K562 (cell line): ENCODE measurements at regions not wholly inside any gene's neighbourhood (a gene's known extent, or its start where the extent isn't known, plus 50 kb on each side); places are given as distances from the start of the nearest gene placed in this dataset.

Source experiments
- ATAC-seq: fragments of 200-7000 bp; cut with Tn5 transposase; 3 replicates; pipeline ENCODE4 v1.9.1; 2020; ENCODE audit warnings: moderate library complexity
- BruUV-seq: library from RNA; stranded (reverse); fragments of 400-500 nt; replicated peaks from 2 replicates; lab custom pipeline; 2021; lab: Mats Ljungman, UMichigan
- CTCF ChIA-PET: fragments of 300-600 bp; formaldehyde crosslinking; extraction: SDS; loops from one replicate; lab custom pipeline; 2021; ENCODE audit warnings: low intra/inter-chr PET ratio; lab: Yijun Ruan, JAX
- POLR2A ChIA-PET: fragments of 300-600, 350-650 bp; sonication (Branson Sonifier 250); formaldehyde crosslinking; extraction: SDS; loops from one replicate; lab custom pipeline; 2021; ENCODE audit warnings: antibody characterized with exemption, inconsistent platforms; lab: Yijun Ruan, JAX
- DNase-seq, 4 experiments: peaks; one replicate each; pipeline versions ENCODE4 v3.0.0 to v3.0.0-alpha.2; 2011 to 2018; ENCODE audit warnings: low spot score in 3 of 4, mixed read lengths in 3 of 4; ENCODE audit errors: extremely low read depth in 1 of 4
- FAIRE-seq: peaks from 2 replicates; lab custom pipeline; 2011; peaks lifted over from hg19 to GRCh38; lab: Jason Lieb, UNC
- H2AFZ ChIP-seq: 2 replicates; pipeline ENCODE4 v1.6.0; 2011; ENCODE audit warnings: low read depth, low read length, control low read depth, inconsistent platforms
- H3K27ac ChIP-seq: fragments of 200-600 bp; 3 replicates; pipeline ENCODE4 v1.8.0; 2011; ENCODE audit warnings: low read depth, mild to moderate bottlenecking, control low read depth, inconsistent platforms, low read length, moderate library complexity, mixed read lengths; ENCODE audit errors: extremely low read depth
- H3K27me3 ChIP-seq, 2 experiments: fragments of 300-600 bp in 1 of 2; 2 replicates in 1 of 2; 3 replicates in 1 of 2; pipeline versions ENCODE4 v1.6.0 to v1.8.0; 2011; ENCODE audit warnings: inconsistent platforms in 2 of 2, low read length in 2 of 2, mild to moderate bottlenecking in 1 of 2, mixed read lengths in 1 of 2, moderate library complexity in 1 of 2; ENCODE audit not compliant: control insufficient read depth in 2 of 2, insufficient read depth in 2 of 2
- H3K36me3 ChIP-seq: fragments of 300-600 bp; 3 replicates; pipeline ENCODE4 v1.8.0; 2011; ENCODE audit warnings: mild to moderate bottlenecking, low read length, inconsistent platforms; ENCODE audit not compliant: control insufficient read depth, insufficient read depth
- H3K4me1 ChIP-seq, 2 experiments: fragments of 200-600 bp in 1 of 2; replicated peaks in 1 of 2; 2 replicates in 1 of 2; 3 replicates in 1 of 2; pipeline versions ENCODE4 v1.5.1 to v1.8.0; 2011; ENCODE audit warnings: inconsistent platforms in 2 of 2, low read length in 2 of 2, mild to moderate bottlenecking in 1 of 2, mixed read lengths in 1 of 2, moderate library complexity in 1 of 2; ENCODE audit not compliant: control insufficient read depth in 2 of 2, insufficient read depth in 2 of 2
- H3K4me2 ChIP-seq: 2 replicates; pipeline ENCODE4 v1.6.1; 2011; ENCODE audit warnings: low read length, control low read depth, inconsistent platforms, mixed read lengths; ENCODE audit not compliant: insufficient read depth
- H3K4me3 ChIP-seq: fragments of 200-600 bp; sonication (generic), shearing (Covaris generic); 2 replicates; pipeline ENCODE4 v1.5.1; 2016; ENCODE audit warnings: control low read depth, inconsistent platforms
- H3K79me2 ChIP-seq: fragments of 200-600 bp; 3 replicates; pipeline ENCODE4 v1.8.0; 2011; ENCODE audit warnings: low read length, inconsistent platforms; ENCODE audit not compliant: control insufficient read depth, insufficient read depth
- H3K9ac ChIP-seq, 2 experiments: 2 replicates each; pipeline versions ENCODE4 v1.6.0 to v1.6.1; 2011; ENCODE audit warnings: low read depth in 2 of 2, low read length in 2 of 2, control low read depth in 1 of 2, inconsistent platforms in 1 of 2, mild to moderate bottlenecking in 1 of 2, mixed read lengths in 1 of 2; ENCODE audit not compliant: insufficient read depth in 1 of 2
- H3K9me1 ChIP-seq: one replicate; pipeline ENCODE4 v1.6.0; 2011; ENCODE audit warnings: inconsistent platforms, mild to moderate bottlenecking, low read length, moderate library complexity; ENCODE audit not compliant: control insufficient read depth, insufficient read depth
- H3K9me3 ChIP-seq: replicated peaks from 2 replicates; pipeline ENCODE4 v1.5.1; 2011; ENCODE audit warnings: low read depth, low read length, inconsistent platforms; ENCODE audit not compliant: control insufficient read depth, insufficient read depth
- H4K20me1 ChIP-seq: replicated peaks from 2 replicates; pipeline ENCODE4 v1.6.1; 2011; ENCODE audit warnings: low read length, inconsistent platforms, mixed read lengths; ENCODE audit not compliant: control insufficient read depth, insufficient read depth
- FOXK2 ChIP-seq, 2 experiments: fragments of 450-650 bp; IDR thresholded peaks in 1 of 2; conservative IDR thresholded peaks in 1 of 2; 2 replicates each; pipeline ENCODE4 v1.6.1; 2016; ENCODE audit warnings: low read depth in 2 of 2, mild to moderate bottlenecking in 1 of 2
- KLF16 ChIP-seq: IDR thresholded peaks from 2 replicates; pipeline ENCODE4 v1.6.1; 2016; ENCODE audit warnings: antibody characterized with exemption
- RBM34 ChIP-seq: fragments of 200-400 bp; formaldehyde crosslinking; IDR thresholded peaks from 2 replicates; pipeline ENCODE4 v1.6.1; 2018; ENCODE audit warnings: low read length, borderline replicate concordance; ENCODE audit not compliant: insufficient read depth
- SLC30A9 ChIP-seq: fragments of 250-450 bp; sonication (Bioruptor Pico); IDR thresholded peaks from 2 replicates; pipeline ENCODE4 v1.8.0; 2022; ENCODE audit warnings: mild to moderate bottlenecking, moderate library complexity
- WGBS: fragments of 100-300 bp; shearing (Covaris generic); methylation state at CpG from one replicate; pipeline ENCODE4 v1.1.6; 2016; ENCODE audit warnings: low coverage, mixed read lengths; ENCODE audit not compliant: insufficient coverage; ENCODE audit errors: missing lambda C conversion rate; 5-methylcytosine and 5-hydroxymethylcytosine counted together
- in situ Hi-C: fragments of 300-500 bp; cut with MboI; formaldehyde crosslinking; loops from 4 replicates; pipeline ENCODE4 v1.15.0; 2018; ENCODE audit warnings: inconsistent platforms, mixed read lengths
- intact Hi-C: fragments of 100-400 bp; cut with micrococcal nuclease; formaldehyde crosslinking; loops from 2 replicates; pipeline ENCODE4 v1.14.2; 2022
- TF ChIP-seq, protein P1 (sequence below): fragments of 450-650 bp; IDR thresholded peaks from 2 replicates; pipeline ENCODE4 v1.6.1; 2017; ENCODE audit warnings: mild to moderate bottlenecking, moderate library complexity

GRCh38 chr9:119781886-119782285 is 412.7 kb upstream of the BRINP1 start (continued):
- no peak for TF ChIP-seq SLC30A9 (CRISPR knock-in tag)

DNA sequence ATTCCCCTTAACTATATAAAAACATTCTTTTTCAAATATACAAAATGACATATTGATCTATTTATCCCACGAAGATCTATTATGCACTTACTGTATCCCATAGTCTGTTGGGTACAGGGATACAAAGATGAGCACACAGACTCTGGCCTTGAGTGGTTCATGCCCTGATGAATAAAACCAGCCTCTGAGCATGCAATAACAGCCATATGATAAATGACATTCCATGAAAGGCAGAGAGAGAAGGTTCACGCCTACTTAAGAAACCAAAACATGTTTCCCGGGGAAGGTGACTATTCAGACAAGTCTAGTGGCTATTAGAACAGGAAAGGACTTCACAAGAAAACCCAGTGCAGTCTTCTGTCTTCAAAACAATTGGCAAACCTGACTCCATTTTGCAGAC is 406.2 kb upstream of the BRINP1 start:
- Histone ChIP-seq H3K9me1 (no peaks in the 10 kb centered on the region), H3K4me1 (no peaks in the 10 kb centered on the region), H3K9me3 (no peaks in the 10 kb centered on the region), H3K27ac (no peak overlapping the region), H3K4me3 (no peak overlapping the region), H2AFZ (no peak overlapping the region)
- no TSS peak for BruUV-seq
- CTCF ChIA-PET, result no interaction called here
- in situ Hi-C loops (no loop called here), intact Hi-C loops (no loop called here)
- no peak for DNase-seq
- TF ChIP-seq, protein P1, sequence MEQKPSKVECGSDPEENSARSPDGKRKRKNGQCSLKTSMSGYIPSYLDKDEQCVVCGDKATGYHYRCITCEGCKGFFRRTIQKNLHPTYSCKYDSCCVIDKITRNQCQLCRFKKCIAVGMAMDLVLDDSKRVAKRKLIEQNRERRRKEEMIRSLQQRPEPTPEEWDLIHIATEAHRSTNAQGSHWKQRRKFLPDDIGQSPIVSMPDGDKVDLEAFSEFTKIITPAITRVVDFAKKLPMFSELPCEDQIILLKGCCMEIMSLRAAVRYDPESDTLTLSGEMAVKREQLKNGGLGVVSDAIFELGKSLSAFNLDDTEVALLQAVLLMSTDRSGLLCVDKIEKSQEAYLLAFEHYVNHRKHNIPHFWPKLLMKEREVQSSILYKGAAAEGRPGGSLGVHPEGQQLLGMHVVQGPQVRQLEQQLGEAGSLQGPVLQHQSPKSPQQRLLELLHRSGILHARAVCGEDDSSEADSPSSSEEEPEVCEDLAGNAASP, result no peak
- TF ChIP-seq RBM34 (no peak), KLF16 (no peak), FOXK2 (conservative IDR thresholded peaks at IDR 0.05 in 1 of 2, IDR thresholded peaks at IDR 0.05 in 1 of 2; ENCODE audit: low read depth in 2 of 2) (no peak)
- TF ChIP-seq, all 486 proteins: peak for 0
- Histone ChIP-seq H3K79me2 (no peaks in the 10 kb centered on the region), H3K4me2 (no peak overlapping the region), H3K27me3 (no peaks in the 10 kb centered on the region), H3K9ac (no peak overlapping the region), H4K20me1 (no peaks in the 10 kb centered on the region), H3K36me3 (no peaks in the 10 kb centered on the region)
- no peak for ATAC-seq
- FAIRE-seq, result no peak
- WGBS, result 0% methylated on average over 3 of the region's 3 CpGs
- POLR2A ChIA-PET, result no interaction called here
